ENCODE measurements at regions not wholly inside any gene's neighbourhood (a gene's known extent, or its start where the extent isn't known, plus 50 kb on each side); places are given as distances from the start of the nearest gene placed in this dataset.

- Histone ChIP-seq H3K27ac (ENCODE audit: insufficient read length, low read depth, low read length) (no peak overlapping the region), H2AK5ac (ENCODE audit: insufficient read length, low read length) (no peak overlapping the region), H4K91ac (ENCODE audit: insufficient read length, low read depth, low read length) (no peak overlapping the region), H3K4ac (ENCODE audit: low read depth, low read length) (no peak overlapping the region), H3K9ac (ENCODE audit: extremely low read depth, insufficient read length, low read length) (no peak overlapping the region), H3K79me2 (ENCODE audit: insufficient read depth, low read length) (no peaks in the 10 kb centered on the region), H3K14ac (ENCODE audit: insufficient read depth, low read length) (no peak overlapping the region), H4K20me1 (ENCODE audit: control insufficient read depth, insufficient read depth, insufficient read length) (no peaks in the 10 kb centered on the region), H2BK5ac (ENCODE audit: insufficient read length, low read length) (no peak overlapping the region), H3K23ac (ENCODE audit: insufficient read length, low read depth, low read length) (no peak overlapping the region), H2BK120ac (ENCODE audit: low read depth, low read length, poor library complexity, severe bottlenecking) (no peak overlapping the region), H2BK15ac (ENCODE audit: low read depth, low read length) (no peak overlapping the region), H3K56ac (ENCODE audit: insufficient read length, low read depth, low read length) (no peak overlapping the region), H3K9me3 (ENCODE audit: control insufficient read depth, low read depth, low read length) (no peaks in the 10 kb centered on the region), H2BK12ac (ENCODE audit: insufficient read length, low read depth, low read length) (no peak overlapping the region), H3K4me1 (ENCODE audit: insufficient read depth, low read length) (0 out of 2 replicates have a peak, but pooled peaks cover 3% of the 10 kb centered on the region), H3K18ac (ENCODE audit: insufficient read length, low read depth, low read length) (no peak overlapping the region), H4K5ac (ENCODE audit: insufficient read length, low read depth, low read length) (no peak overlapping the region), H3K23me2 (ENCODE audit: insufficient read length, low read depth, low read length, poor library complexity, severe bottlenecking) (no peaks in the 10 kb centered on the region), H4K8ac (replicated peaks; ENCODE audit: insufficient read length, low read depth, low read length) (no peak overlapping the region), H3K79me1 (ENCODE audit: insufficient read depth, low read depth, low read length, poor library complexity, severe bottlenecking) (no peaks in the 10 kb centered on the region), H3T11ph (ENCODE audit: low read length) (no peak overlapping the region), H2AFZ (ENCODE audit: low read length) (no peak overlapping the region), H3K27me3 (ENCODE audit: insufficient read depth, low read length) (no peaks in the 10 kb centered on the region), H2BK20ac (ENCODE audit: low read depth, low read length, poor library complexity, severe bottlenecking) (no peak overlapping the region), H3K4me2 (ENCODE audit: insufficient read depth, insufficient read length, low read length) (no peak overlapping the region)
- TF ChIP-seq CTCF (conservative IDR thresholded peaks at IDR 0.05), result no peak
- no peak overlapping the region for H3K4me3 Mint-ChIP-seq
- no peaks in the 10 kb centered on the region; the same call in 1 of the 2 replicates for H3K27me3 Mint-ChIP-seq (ENCODE audit: low read depth)
- peaks cover 16% of the 10 kb centered on the region in 2 experiments for H3K9me3 Mint-ChIP-seq
- no CpG with 5 or more reads among the region's 3 CpGs for WGBS (ENCODE audit: extremely low coverage, insufficient read length, low lambda C conversion rate)
- peaks cover 0 to 22% (median 2%) of the 10 kb centered on the region in 3 experiments; a peak in 4 of 7 replicates for H3K36me3 Mint-ChIP-seq (ENCODE audit: insufficient read depth in 1 of 3, low read depth in 3 of 3)
- H3K27ac Mint-ChIP-seq, result no peak overlapping the region; a peak in 1 of 7 replicates
- no peaks in the 10 kb centered on the region for H3K4me1 Mint-ChIP-seq
- DNase-seq, result no peak
Observed at GRCh38 chr13:106768991-106769390, 201.1 kb upstream of the ARGLU1 start.

Data from H9 (cell line).